ENCODE measurements at regions not wholly inside any gene's neighbourhood (a gene's known extent, or its start where the extent isn't known, plus 50 kb on each side); places are given as distances from the start of the nearest gene placed in this dataset.

- TF ChIP-seq CTCF (IDR thresholded peaks at IDR 0.05) = no peak
- no peak for TF ChIP-seq POLR2A (IDR thresholded peaks at IDR 0.05)
Observed at GRCh38 chr16:7805686-7806396, 473.2 kb downstream of the RBFOX1 start.
